ENCODE measurements at regions not wholly inside any gene's neighbourhood (a gene's known extent, or its start where the extent isn't known, plus 50 kb on each side); places are given as distances from the start of the nearest gene placed in this dataset.

GRCh38 chr12:93011100-93011499 lies 82.0 kb upstream of the EEA1 start:
- intact Hi-C loops (cut with micrococcal nuclease): no loop called here

GRCh38 chr12:93015871-93016751 lies 87.0 kb upstream of the EEA1 start:
- intact Hi-C loops (cut with micrococcal nuclease): no loop called here

GRCh38 chr12:93016752-93017350 lies 87.8 kb upstream of the EEA1 start:
- intact Hi-C loops (cut with micrococcal nuclease): no loop called here

GRCh38 chr12:93018610-93019009 lies 89.5 kb upstream of the EEA1 start:
- intact Hi-C loops (cut with micrococcal nuclease): no loop called here

GRCh38 chr12:93019212-93019927 lies 90.3 kb upstream of the EEA1 start:
- intact Hi-C loops (cut with micrococcal nuclease): no loop called here

GRCh38 chr12:93019975-93020630 lies 91.0 kb upstream of the EEA1 start:
- intact Hi-C loops (cut with micrococcal nuclease): no loop called here

- intact Hi-C loops (cut with micrococcal nuclease): no loop called here
Observed at GRCh38 chr12:93020631-93021597, 91.8 kb upstream of the EEA1 start.

- intact Hi-C loops (cut with micrococcal nuclease): no loop called here
Observed at GRCh38 chr12:93022603-93023340, 93.7 kb upstream of the EEA1 start.

GRCh38 chr12:93025145-93026103 lies 96.3 kb upstream of the EEA1 start:
- intact Hi-C loops (cut with micrococcal nuclease): loop anchor here (2.0 kb wide), 1 partner anchor 371 kb away; no protein-coding TSS in a partner anchor

- intact Hi-C loops (cut with micrococcal nuclease): no loop called here
Observed at GRCh38 chr12:93027041-93027440, 97.9 kb upstream of the EEA1 start.

- intact Hi-C loops (cut with micrococcal nuclease): no loop called here
Observed at GRCh38 chr12:93029091-93029490, 100.0 kb upstream of the EEA1 start.

- intact Hi-C loops (cut with micrococcal nuclease): no loop called here
Observed at GRCh38 chr12:93031028-93031427, 101.9 kb upstream of the EEA1 start.

GRCh38 chr12:93032758-93033157 lies 103.7 kb upstream of the EEA1 start:
- intact Hi-C loops (cut with micrococcal nuclease): no loop called here

- intact Hi-C loops (cut with micrococcal nuclease): no loop called here
Observed at GRCh38 chr12:93033948-93034347, 104.9 kb upstream of the EEA1 start.

- intact Hi-C loops (cut with micrococcal nuclease): no loop called here
Observed at GRCh38 chr12:93039062-93039461, 110.0 kb upstream of the EEA1 start.

GRCh38 chr12:93039930-93040329 lies 110.8 kb upstream of the EEA1 start:
- intact Hi-C loops (cut with micrococcal nuclease): no loop called here

GRCh38 chr12:93040367-93040766 lies 111.3 kb upstream of the EEA1 start:
- intact Hi-C loops (cut with micrococcal nuclease): no loop called here

GRCh38 chr12:93041416-93041815 lies 112.3 kb upstream of the EEA1 start:
- intact Hi-C loops (cut with micrococcal nuclease): no loop called here

GRCh38 chr12:93042283-93042682 lies 113.2 kb upstream of the EEA1 start:
- intact Hi-C loops (cut with micrococcal nuclease): no loop called here

Measured in T-helper 2 cell treated with Interferon-gamma antibody and Interleukin-4, amounts not matched to agents 100 ng/mL and 5 ng/mL, for 36 hours (primary cell).